GM23248 (cell line): ENCODE measurements at regions not wholly inside any gene's neighbourhood (a gene's known extent, or its start where the extent isn't known, plus 50 kb on each side); places are given as distances from the start of the nearest gene placed in this dataset.

Source experiments
- EZH2 ChIP-seq: fragments of 200-600 bp; sonication (generic); IDR thresholded peaks from 2 replicates; pipeline ENCODE4 v1.6.1; 2018; ENCODE audit warnings: antibody characterized with exemption, mild to moderate bottlenecking; ENCODE audit not compliant: insufficient read depth, poor library complexity, severe bottlenecking
- EZH2phosphoT487 ChIP-seq: fragments of 200-600 bp; sonication (generic); IDR thresholded peaks from 2 replicates; pipeline ENCODE4 v1.6.1; 2018; ENCODE audit warnings: antibody characterized with exemption, moderate library complexity, mild to moderate bottlenecking, low read depth; ENCODE audit not compliant: insufficient read depth

- TF ChIP-seq EZH2, result no peak
- no peak for TF ChIP-seq EZH2phosphoT487
Measured at GRCh38 chr16:79844603-79845002, 244.1 kb upstream of the MAF start.
